ENCODE measurements at regions not wholly inside any gene's neighbourhood (a gene's known extent, or its start where the extent isn't known, plus 50 kb on each side); places are given as distances from the start of the nearest gene placed in this dataset.
"Not testable (repeated sequence)": the region's sequence is repeated elsewhere in the genome, so short reads cannot be mapped to it uniquely, and the experiment has no call there.

GRCh38 chr13:52324831-52325230 lies 81.1 kb downstream of the THSD1 start:
- DNase-seq (ENCODE audit: low read depth): not testable (repeated sequence)

GRCh38 chr13:52319876-52320275 lies 86.1 kb downstream of the THSD1 start:
- DNase-seq (ENCODE audit: low read depth): no peak

- not testable (repeated sequence) for DNase-seq (ENCODE audit: low read depth)
These were observed 96.1 kb downstream of the THSD1 start for GRCh38 chr13:52309833-52310232.

- DNase-seq (ENCODE audit: low read depth): not testable (repeated sequence)
These were observed 99.6 kb downstream of the THSD1 start for GRCh38 chr13:52306336-52306735.

GRCh38 chr13:52303098-52303497 lies 102.9 kb downstream of the THSD1 start:
- not testable (repeated sequence) for DNase-seq (ENCODE audit: low read depth)

GRCh38 chr13:52302688-52303087 lies 103.3 kb downstream of the THSD1 start:
- not testable (repeated sequence) for DNase-seq (ENCODE audit: low read depth)

- DNase-seq (ENCODE audit: low read depth): not testable (repeated sequence)
These were observed 104.1 kb downstream of the THSD1 start for GRCh38 chr13:52301810-52302400.

- DNase-seq (ENCODE audit: low read depth): not testable (repeated sequence)
These were observed 107.8 kb downstream of the THSD1 start for GRCh38 chr13:52298079-52298661.

GRCh38 chr13:52288891-52289290 lies 117.1 kb downstream of the THSD1 start:
- not testable (repeated sequence) for DNase-seq (ENCODE audit: low read depth)

GRCh38 chr13:52281387-52281786 lies 122.0 kb upstream of the NEK3 start:
- DNase-seq (ENCODE audit: low read depth): not testable (repeated sequence)

GRCh38 chr13:52279408-52279807 lies 120.0 kb upstream of the NEK3 start:
- not testable (repeated sequence) for DNase-seq (ENCODE audit: low read depth)

GRCh38 chr13:52254299-52254698 lies 94.9 kb upstream of the NEK3 start:
- not testable (repeated sequence) for DNase-seq (ENCODE audit: low read depth)

- DNase-seq (ENCODE audit: low read depth): not testable (repeated sequence)
These were observed 81.4 kb upstream of the NEK3 start for GRCh38 chr13:52240752-52241151.

- DNase-seq (ENCODE audit: low read depth): peak; percentile 17
These were observed 76.7 kb upstream of the NEK3 start for GRCh38 chr13:52235900-52236595.

GRCh38 chr13:52234928-52235327 lies 75.5 kb upstream of the NEK3 start:
- not testable (repeated sequence) for DNase-seq (ENCODE audit: low read depth)

- not testable (repeated sequence) for DNase-seq (ENCODE audit: low read depth)
These were observed 63.7 kb upstream of the NEK3 start for GRCh38 chr13:52223063-52223462.

GRCh38 chr13:52213920-52214319 lies 54.5 kb upstream of the NEK3 start:
- DNase-seq (ENCODE audit: low read depth): not testable (repeated sequence)

- not testable (repeated sequence) for DNase-seq (ENCODE audit: low read depth)
These were observed 53.5 kb upstream of the NEK3 start for GRCh38 chr13:52212886-52213285.

GRCh38 chr13:52211416-52211776 lies 52.0 kb upstream of the NEK3 start:
- not testable (repeated sequence) for DNase-seq (ENCODE audit: low read depth)

GRCh38 chr13:52210564-52211415 lies 51.4 kb upstream of the NEK3 start:
- DNase-seq (ENCODE audit: low read depth): not testable (repeated sequence)
